ENCODE measurements at regions not wholly inside any gene's neighbourhood (a gene's known extent, or its start where the extent isn't known, plus 50 kb on each side); places are given as distances from the start of the nearest gene placed in this dataset.

GRCh38 chr5:67481362-67481761, 284.8 kb upstream of the CD180 start:
- no peak overlapping the region for H3K4ac ChIP-seq (ENCODE audit: low read depth, low read length)
- H3T11ph ChIP-seq (ENCODE audit: low read length): no peak overlapping the region
- Mint-ChIP-seq H3K27me3 (ENCODE audit: low read depth) (no peaks in the 10 kb centered on the region), H3K4me1 (no peaks in the 10 kb centered on the region), H3K4me3 (no peak overlapping the region), H3K9me3 (0 out of 5 replicates have a peak, but pooled peaks cover 0 to 4% of the 10 kb centered on the region in 2 experiments), H3K36me3 (ENCODE audit: insufficient read depth in 1 of 3, low read depth in 3 of 3) (no peaks in the 10 kb centered on the region), H3K27ac (no peak overlapping the region)
- H3K27ac ChIP-seq (ENCODE audit: insufficient read length, low read depth, low read length): no peak overlapping the region
- no peak overlapping the region for H2AFZ ChIP-seq (ENCODE audit: low read length)
- H3K4me2 ChIP-seq (ENCODE audit: insufficient read depth, insufficient read length, low read length): no peak overlapping the region
- H3K56ac ChIP-seq (ENCODE audit: insufficient read length, low read depth, low read length): no peak overlapping the region
- H2BK20ac ChIP-seq (ENCODE audit: low read depth, low read length, poor library complexity, severe bottlenecking): no peak overlapping the region
- no peaks in the 10 kb centered on the region for H3K4me1 ChIP-seq (ENCODE audit: insufficient read depth, low read length)
- no peak overlapping the region for H2BK120ac ChIP-seq (ENCODE audit: low read depth, low read length, poor library complexity, severe bottlenecking)
- no peak overlapping the region for H4K91ac ChIP-seq (ENCODE audit: insufficient read length, low read depth, low read length)
- H3K18ac ChIP-seq (ENCODE audit: insufficient read length, low read depth, low read length): no peak overlapping the region
- H3K9me3 ChIP-seq (ENCODE audit: control insufficient read depth, low read depth, low read length): no peaks in the 10 kb centered on the region
- no peak overlapping the region for H2BK12ac ChIP-seq (ENCODE audit: insufficient read length, low read depth, low read length)
- no peak for DNase-seq
- TF ChIP-seq CTCF (conservative IDR thresholded peaks at IDR 0.05): no peak
- no peaks in the 10 kb centered on the region for H3K79me1 ChIP-seq (ENCODE audit: insufficient read depth, low read depth, low read length, poor library complexity, severe bottlenecking)
- no peak overlapping the region for H2BK5ac ChIP-seq (ENCODE audit: insufficient read length, low read length)
- H3K14ac ChIP-seq (ENCODE audit: insufficient read depth, low read length): no peak overlapping the region
- no peaks in the 10 kb centered on the region for H4K20me1 ChIP-seq (ENCODE audit: control insufficient read depth, insufficient read depth, insufficient read length)
- H2BK15ac ChIP-seq (ENCODE audit: low read depth, low read length): no peak overlapping the region
- H3K27me3 ChIP-seq (ENCODE audit: insufficient read depth, low read length): no peaks in the 10 kb centered on the region
- WGBS (ENCODE audit: extremely low coverage, insufficient read length, low lambda C conversion rate): no CpG with 5 or more reads among the region's 1 CpG
- H3K9ac ChIP-seq (ENCODE audit: extremely low read depth, insufficient read length, low read length): no peak overlapping the region
- no peaks in the 10 kb centered on the region for H3K79me2 ChIP-seq (ENCODE audit: insufficient read depth, low read length)
- no peak overlapping the region for H4K5ac ChIP-seq (ENCODE audit: insufficient read length, low read depth, low read length)
- no peak overlapping the region for H2AK5ac ChIP-seq (ENCODE audit: insufficient read length, low read length)
- no peak overlapping the region for H3K23ac ChIP-seq (ENCODE audit: insufficient read length, low read depth, low read length)
- no peaks in the 10 kb centered on the region for H3K23me2 ChIP-seq (ENCODE audit: insufficient read length, low read depth, low read length, poor library complexity, severe bottlenecking)
- H4K8ac ChIP-seq (replicated peaks; ENCODE audit: insufficient read length, low read depth, low read length): no peak overlapping the region
